ENCODE measurements at regions not wholly inside any gene's neighbourhood (a gene's known extent, or its start where the extent isn't known, plus 50 kb on each side); places are given as distances from the start of the nearest gene placed in this dataset.

DNA sequence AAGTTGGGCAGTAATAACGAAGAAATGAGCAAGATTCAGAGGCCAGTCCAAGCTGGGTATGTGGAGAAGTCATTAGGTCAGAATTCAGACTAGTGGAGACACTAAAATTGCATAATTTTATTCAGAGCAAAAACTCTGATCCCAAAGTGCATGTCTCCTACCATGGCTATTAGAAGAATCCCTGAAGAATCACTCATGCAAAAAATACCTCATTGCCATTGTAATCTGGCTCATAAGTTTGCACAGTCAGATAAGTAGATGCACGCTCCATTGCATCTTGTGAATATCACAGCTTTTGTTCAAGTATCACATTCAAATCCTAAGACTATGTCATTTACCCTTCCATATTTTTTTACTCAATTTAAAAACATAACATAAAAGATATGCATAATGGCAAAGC lies 692.2 kb upstream of the KLHL29 start:
- H3K36me3 Mint-ChIP-seq (ENCODE audit: low read depth): no peaks in the 10 kb centered on the region
- no peak overlapping the region for H3K4me3 Mint-ChIP-seq
- no peak overlapping the region for H3K27ac Mint-ChIP-seq
- DNase-seq: no peak
- H3K27me3 Mint-ChIP-seq: no peaks in the 10 kb centered on the region
- H3K4me1 Mint-ChIP-seq (ENCODE audit: low read depth): no peaks in the 10 kb centered on the region
- peaks cover 2% of the 10 kb centered on the region for H3K9me3 Mint-ChIP-seq

DNA sequence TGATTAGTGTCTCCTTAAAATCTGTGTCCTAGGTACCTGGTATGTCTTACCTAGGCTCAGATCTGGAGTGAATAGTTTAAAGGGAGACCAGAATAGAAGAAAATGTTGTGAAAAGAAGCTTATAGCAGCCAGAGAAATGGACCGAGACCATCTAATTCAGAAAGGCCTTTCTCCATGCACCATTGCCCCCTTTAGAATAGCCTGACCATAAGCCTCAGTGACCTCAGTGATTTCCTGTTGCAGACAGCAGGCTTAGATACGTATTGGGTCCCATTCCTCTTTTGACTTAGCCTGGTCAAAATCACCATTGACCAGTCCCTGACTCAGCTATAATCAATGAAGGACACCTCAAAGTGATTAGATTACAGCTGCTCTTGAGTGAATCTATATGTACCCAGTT lies 690.7 kb upstream of the KLHL29 start:
- DNase-seq: no peak
- Mint-ChIP-seq H3K36me3 (ENCODE audit: low read depth) (no peaks in the 10 kb centered on the region), H3K9me3 (no peaks in the 10 kb centered on the region), H3K4me3 (no peak overlapping the region), H3K4me1 (ENCODE audit: low read depth) (no peaks in the 10 kb centered on the region), H3K27me3 (no peaks in the 10 kb centered on the region), H3K27ac (no peak overlapping the region)

DNA sequence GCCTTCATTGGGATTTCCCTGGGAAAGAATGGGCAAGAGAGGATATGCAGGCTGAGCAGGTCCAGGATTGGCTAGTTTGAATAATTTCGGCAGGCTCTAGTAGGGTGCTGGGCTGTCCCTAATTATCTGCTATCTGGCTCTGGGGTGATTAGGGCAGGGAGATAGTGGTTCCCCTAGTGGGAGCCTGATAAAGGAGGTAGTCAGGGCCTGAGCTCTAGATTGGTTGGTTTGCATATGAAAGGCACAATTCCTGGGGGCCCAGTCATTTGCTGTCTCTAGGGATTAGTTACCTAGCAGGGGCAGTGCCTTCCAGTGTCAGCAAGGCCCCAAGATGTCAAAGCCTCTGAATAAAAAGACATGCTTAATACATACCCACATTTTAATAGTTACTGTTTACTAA lies 690.1 kb upstream of the KLHL29 start:
- Mint-ChIP-seq H3K4me1 (ENCODE audit: low read depth) (no peaks in the 10 kb centered on the region), H3K36me3 (ENCODE audit: low read depth) (no peaks in the 10 kb centered on the region), H3K27ac (no peak overlapping the region), H3K27me3 (no peaks in the 10 kb centered on the region), H3K9me3 (no peaks in the 10 kb centered on the region), H3K4me3 (no peak overlapping the region)
- no peak for DNase-seq

DNA sequence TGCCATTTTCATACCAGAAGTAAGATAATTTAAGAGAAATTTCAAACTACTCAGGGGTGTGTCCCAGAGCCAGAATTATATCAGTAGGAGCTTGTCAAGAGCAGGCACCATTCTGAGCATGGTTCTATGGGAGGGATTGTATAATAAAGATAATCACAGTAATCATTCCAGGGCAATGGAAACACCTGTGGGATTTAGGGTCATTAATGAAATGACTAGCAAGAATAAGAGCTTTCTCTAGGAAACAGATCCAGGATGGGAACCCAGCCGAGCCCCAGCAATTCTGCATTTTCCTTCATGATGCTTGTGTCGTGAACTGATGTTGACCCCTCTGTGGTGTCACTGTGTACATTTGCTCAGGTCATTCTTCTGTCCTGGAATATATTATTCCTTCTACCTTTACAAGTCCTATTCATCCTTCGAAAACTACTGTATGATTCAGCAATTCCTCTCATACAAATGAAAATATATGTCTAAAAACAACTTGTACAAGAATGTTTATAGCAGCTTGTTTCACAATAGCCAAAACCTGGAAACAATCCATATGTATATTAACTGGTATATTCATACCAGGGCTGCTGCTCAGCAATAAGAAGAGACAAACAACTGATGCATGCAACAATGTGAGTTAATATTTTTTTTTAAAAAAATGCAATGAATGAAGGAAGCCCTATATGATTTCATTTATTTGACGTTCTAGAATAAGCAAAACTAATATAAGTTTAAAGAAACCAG lies 687.8 kb upstream of the KLHL29 start:
- no peaks in the 10 kb centered on the region for H3K9me3 Mint-ChIP-seq
- no peak for DNase-seq
- no peak overlapping the region for H3K4me3 Mint-ChIP-seq
- no peaks in the 10 kb centered on the region for H3K27me3 Mint-ChIP-seq
- no peaks in the 10 kb centered on the region for H3K36me3 Mint-ChIP-seq (ENCODE audit: low read depth)
- no peak overlapping the region for H3K27ac Mint-ChIP-seq
- no peaks in the 10 kb centered on the region for H3K4me1 Mint-ChIP-seq (ENCODE audit: low read depth)

DNA sequence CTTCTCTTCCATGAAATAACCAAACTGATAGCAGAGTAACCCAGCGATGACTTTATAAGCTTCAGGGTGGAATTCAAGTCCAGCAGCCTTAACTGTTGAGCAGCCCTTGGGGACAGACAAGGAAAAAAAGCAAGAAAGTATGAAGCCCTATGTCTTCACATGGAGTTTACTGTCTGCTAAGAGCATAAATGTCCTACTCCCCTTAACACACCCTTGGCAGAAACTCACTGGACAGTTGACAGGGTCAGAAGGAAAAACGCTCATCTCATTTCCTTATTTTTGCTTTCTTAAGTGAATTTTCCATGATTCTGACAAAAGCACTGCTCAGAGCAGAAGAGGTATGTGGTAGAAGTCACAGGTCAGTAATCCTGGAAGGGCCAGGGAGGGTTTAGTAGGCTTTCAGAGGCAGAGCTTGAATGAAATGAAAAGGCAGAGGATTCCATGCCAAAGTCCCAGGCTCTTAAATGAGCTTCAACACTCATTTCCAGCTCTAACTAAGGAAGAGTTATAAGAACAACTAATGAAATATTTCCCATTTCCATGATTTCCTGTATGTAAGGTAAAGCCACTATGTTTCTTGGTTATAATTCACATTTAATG lies 683.3 kb upstream of the KLHL29 start:
- Mint-ChIP-seq H3K36me3 (ENCODE audit: low read depth) (no peaks in the 10 kb centered on the region), H3K9me3 (no peaks in the 10 kb centered on the region), H3K4me3 (no peak overlapping the region), H3K4me1 (ENCODE audit: low read depth) (no peaks in the 10 kb centered on the region), H3K27me3 (no peaks in the 10 kb centered on the region), H3K27ac (no peak overlapping the region)
- no peak for DNase-seq

DNA sequence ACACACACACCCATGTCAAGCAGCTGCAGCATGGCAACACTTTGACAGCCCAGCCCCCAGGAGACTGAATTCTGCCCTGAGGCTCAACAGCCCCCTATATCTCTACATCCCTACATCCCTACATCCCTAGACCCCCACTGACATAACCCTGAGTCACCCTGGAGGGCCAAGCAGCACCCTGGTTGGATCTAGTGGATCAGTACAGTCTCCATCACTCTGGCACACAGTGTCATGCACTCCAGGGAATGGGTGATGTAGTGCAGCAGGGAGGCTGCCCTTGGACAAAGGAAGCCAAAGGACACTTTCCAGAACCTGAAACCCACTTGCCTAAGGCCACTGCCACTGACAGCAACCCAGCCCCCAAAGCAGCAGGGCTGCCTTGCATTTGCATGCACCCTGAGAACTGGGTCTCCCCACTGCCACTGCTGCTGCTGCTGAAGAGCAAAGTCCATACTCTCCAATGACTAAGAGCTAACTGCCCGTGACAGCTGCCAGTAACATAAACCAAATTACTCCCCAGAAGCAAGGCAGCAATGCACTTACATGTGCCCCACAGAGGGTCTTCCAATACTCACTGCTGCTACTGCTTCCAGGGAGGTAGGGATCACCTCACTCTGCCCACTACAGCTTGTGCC lies 681.6 kb upstream of the KLHL29 start:
- Mint-ChIP-seq H3K27ac (no peak overlapping the region), H3K9me3 (peaks cover 5% of the 10 kb centered on the region), H3K36me3 (ENCODE audit: low read depth) (no peaks in the 10 kb centered on the region), H3K4me3 (no peak overlapping the region), H3K27me3 (no peaks in the 10 kb centered on the region), H3K4me1 (ENCODE audit: low read depth) (no peaks in the 10 kb centered on the region)
- no peak for DNase-seq

DNA sequence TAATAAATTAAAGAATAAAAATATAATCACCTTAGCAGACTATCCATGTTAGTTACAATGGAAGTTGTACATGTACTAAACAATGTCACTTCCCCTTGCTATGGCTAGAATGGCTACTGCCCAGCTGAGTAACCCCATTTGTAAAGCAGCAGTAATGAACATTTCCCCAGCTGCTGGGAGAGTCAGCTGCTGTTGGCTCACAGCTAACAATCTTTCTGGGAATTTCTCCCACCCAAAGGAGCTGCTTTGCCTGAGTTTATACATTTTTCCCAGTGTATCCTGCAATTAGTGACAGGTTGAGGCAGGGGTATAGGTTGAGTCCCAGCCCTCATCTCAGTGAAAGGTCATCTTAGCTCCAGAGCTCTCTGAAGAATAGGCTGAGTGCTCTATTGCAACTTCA lies 665.6 kb upstream of the KLHL29 start:
- DNase-seq: no peak
- Mint-ChIP-seq H3K4me3 (no peak overlapping the region), H3K27ac (no peak overlapping the region), H3K36me3 (ENCODE audit: low read depth) (no peaks in the 10 kb centered on the region), H3K27me3 (no peaks in the 10 kb centered on the region), H3K9me3 (peaks cover 24% of the 10 kb centered on the region), H3K4me1 (ENCODE audit: low read depth) (no peaks in the 10 kb centered on the region)

DNA sequence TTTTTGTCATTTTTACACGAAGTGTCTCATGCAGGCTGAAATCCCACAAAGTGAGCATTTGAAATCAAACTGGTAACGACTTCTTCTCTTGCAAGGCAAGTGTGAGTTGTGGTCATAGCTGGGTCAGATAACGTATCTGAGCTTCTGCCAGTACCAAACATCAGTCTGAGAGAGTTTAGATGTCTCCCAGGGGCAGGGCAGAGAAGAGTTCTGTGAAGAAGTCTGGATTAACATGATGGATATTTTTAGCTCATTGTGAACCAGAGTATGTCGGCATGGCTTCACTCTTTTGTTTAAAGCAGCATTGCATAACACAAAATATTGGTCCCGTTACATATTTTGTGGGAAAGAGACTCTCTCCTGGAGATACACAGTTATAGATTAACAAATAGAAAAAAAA lies 655.5 kb upstream of the KLHL29 start:
- H3K36me3 Mint-ChIP-seq (ENCODE audit: low read depth): no peaks in the 10 kb centered on the region
- H3K27me3 Mint-ChIP-seq: no peaks in the 10 kb centered on the region
- no peaks in the 10 kb centered on the region for H3K4me1 Mint-ChIP-seq (ENCODE audit: low read depth)
- DNase-seq: no peak
- no peak overlapping the region for H3K4me3 Mint-ChIP-seq
- H3K27ac Mint-ChIP-seq: no peak overlapping the region
- peaks cover 6% of the 10 kb centered on the region for H3K9me3 Mint-ChIP-seq

DNA sequence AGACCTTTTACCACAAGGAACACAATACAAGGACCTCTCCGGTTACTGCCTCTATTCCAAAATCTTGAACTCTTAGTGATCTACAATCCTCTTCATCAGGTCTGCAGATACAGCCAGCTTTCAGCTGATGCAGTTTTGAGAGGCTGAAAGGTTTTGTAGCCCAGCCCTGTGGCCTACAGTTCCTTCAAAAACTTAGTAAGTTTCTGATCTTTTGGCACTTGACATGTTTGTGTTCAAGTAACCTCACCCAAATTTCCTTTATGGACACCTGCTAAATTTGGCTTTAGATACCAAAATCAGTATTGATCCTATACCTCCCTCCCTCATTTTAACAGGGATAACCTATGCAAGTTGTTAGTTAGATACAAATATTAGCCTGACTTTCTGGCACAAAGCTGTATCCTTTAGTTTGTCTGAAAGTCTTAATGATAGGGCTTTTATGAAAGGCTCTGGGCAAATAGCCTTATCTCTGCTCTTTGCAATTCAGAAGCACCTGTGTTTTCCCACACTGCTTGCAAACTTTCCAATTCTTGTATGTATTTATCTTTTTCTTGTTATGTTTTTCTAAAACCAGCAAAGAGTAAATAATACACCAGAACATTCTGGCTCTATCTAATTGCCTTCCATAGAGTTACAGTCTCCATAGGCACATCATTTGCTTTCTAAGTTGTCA lies 650.5 kb upstream of the KLHL29 start:
- no peak overlapping the region for H3K4me3 Mint-ChIP-seq
- peaks cover 3% of the 10 kb centered on the region for H3K9me3 Mint-ChIP-seq
- no peaks in the 10 kb centered on the region for H3K36me3 Mint-ChIP-seq (ENCODE audit: low read depth)
- H3K27ac Mint-ChIP-seq: no peak overlapping the region
- no peak for DNase-seq
- no peaks in the 10 kb centered on the region for H3K27me3 Mint-ChIP-seq
- no peaks in the 10 kb centered on the region for H3K4me1 Mint-ChIP-seq (ENCODE audit: low read depth)

DNA sequence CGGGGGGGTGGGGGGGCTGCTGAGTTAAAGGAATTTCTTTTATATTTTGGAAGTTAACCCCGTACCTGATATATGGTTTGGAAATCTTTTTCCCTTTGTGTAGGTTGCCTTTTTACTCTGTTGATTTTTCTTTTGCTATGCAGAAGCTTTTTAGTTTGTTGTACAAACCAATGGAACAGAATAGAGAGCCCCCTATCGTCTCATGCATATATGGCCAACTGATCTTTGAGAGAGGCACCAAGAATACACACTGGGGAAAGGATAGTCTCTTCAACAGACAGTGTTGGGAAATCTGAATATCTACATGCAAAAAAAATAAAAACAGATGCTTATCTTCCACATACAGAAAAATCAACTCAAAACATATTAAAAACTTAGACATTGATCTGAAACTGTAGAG lies 647.8 kb upstream of the KLHL29 start:
- Mint-ChIP-seq H3K9me3 (peaks cover 3% of the 10 kb centered on the region), H3K4me1 (ENCODE audit: low read depth) (no peaks in the 10 kb centered on the region), H3K4me3 (no peak overlapping the region), H3K27me3 (no peaks in the 10 kb centered on the region), H3K27ac (no peak overlapping the region), H3K36me3 (ENCODE audit: low read depth) (no peaks in the 10 kb centered on the region)
- no peak for DNase-seq

DNA sequence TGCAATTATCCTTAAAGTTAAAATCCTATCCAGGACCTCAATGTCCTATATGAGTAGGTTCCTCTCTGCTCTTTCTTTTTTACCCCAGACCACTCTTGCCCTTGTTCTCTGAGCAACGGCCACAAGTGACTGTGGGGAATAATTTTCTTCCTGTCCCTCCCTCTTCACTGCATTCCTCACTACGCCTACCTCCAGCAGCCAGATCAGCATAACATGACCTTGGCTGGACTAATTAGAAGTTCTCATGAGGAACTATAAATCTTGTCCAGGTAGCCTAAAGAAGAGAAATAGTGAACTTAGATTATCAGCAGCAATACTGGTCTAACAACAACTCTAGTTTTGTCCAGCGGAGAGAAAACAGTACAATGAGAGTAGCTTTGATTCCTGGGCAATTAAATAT lies 643.8 kb upstream of the KLHL29 start:
- Mint-ChIP-seq H3K27me3 (no peaks in the 10 kb centered on the region), H3K4me3 (no peak overlapping the region), H3K4me1 (ENCODE audit: low read depth) (no peaks in the 10 kb centered on the region), H3K27ac (no peak overlapping the region), H3K36me3 (ENCODE audit: low read depth) (no peaks in the 10 kb centered on the region), H3K9me3 (peaks cover 4% of the 10 kb centered on the region)
- DNase-seq: no peak

DNA sequence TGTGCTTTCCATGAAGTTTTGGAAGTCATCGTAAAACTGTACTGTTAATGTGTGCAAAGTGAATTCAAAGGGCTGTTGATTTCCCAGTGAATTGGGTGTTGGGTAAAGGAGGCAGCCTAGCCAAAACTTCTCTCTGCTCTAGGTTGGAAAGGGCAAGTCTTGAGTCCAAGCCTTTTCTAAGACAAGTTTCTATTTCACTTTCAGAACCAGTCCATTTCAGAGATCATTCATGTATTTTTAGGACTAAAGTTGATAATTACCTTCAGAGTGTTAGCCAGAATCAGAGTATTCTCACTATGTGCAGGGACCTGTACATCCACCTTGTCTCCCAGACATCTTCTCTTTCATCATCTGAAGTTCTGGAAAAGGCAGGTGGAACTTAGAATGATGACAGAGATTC lies 636.1 kb upstream of the KLHL29 start:
- Mint-ChIP-seq H3K4me1 (ENCODE audit: low read depth) (no peaks in the 10 kb centered on the region), H3K27ac (no peak overlapping the region), H3K9me3 (peaks cover 8% of the 10 kb centered on the region), H3K27me3 (no peaks in the 10 kb centered on the region), H3K4me3 (no peak overlapping the region), H3K36me3 (ENCODE audit: low read depth) (no peaks in the 10 kb centered on the region)
- no peak for DNase-seq

DNA sequence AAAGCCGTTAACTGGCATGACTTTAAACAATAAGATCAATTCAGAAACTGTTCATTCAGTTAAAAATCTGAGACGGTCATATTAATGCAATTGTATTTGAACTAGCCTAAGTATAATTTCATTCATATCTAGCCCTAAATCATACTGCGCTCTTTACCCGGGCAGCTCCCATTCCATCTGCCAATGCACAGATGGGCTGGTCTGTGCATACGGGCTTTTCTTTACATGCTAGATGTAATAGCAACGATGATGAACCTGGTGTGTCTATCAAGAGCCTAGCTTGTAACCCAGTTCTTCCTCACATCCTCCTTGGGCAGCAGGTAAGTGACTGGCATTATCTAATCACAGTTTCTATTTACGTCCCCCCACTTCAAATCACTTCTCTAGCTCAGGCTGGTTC lies 631.5 kb upstream of the KLHL29 start:
- Mint-ChIP-seq H3K4me1 (ENCODE audit: low read depth) (no peaks in the 10 kb centered on the region), H3K36me3 (ENCODE audit: low read depth) (no peaks in the 10 kb centered on the region), H3K9me3 (peaks cover 14% of the 10 kb centered on the region), H3K4me3 (no peak overlapping the region), H3K27me3 (no peaks in the 10 kb centered on the region), H3K27ac (no peak overlapping the region)
- DNase-seq: no peak

DNA sequence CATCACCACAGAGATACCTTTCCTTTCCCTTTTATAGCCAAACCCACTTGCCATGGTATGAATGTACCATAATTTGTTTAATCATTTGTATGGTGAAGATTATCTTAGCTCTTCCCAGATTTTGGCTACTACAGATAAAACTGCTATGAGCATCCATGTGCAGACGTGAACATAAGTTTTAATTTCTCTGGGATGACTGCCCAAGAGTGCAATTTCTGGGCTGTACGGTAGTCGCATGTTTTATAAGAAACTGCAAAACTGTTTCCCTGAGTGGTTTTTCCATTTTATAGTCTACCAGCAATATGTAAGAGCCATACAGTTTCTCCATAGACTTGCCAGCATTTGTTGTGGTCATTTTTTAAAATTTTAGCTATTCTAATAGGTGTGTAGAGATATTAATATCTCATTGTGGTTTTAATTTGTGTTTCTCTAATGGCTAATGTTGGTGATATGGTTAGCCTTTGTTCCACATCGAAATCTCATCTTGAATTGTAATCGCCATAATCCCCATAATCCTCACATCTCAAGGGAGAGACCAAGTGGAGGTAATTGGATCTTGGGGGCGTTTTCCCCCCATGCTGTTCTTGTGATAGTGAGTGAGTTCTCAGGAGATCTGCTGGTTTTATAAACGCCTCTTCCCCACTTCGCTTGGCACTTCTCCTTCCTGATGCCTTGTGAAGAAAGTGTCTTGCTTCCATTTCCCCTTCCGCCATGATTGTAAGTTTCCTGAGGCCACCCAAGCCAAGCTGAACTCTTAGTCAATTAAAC lies 628.5 kb upstream of the KLHL29 start:
- DNase-seq: no peak
- H3K4me1 Mint-ChIP-seq (ENCODE audit: low read depth): no peaks in the 10 kb centered on the region
- no peak overlapping the region for H3K27ac Mint-ChIP-seq
- H3K4me3 Mint-ChIP-seq: no peak overlapping the region
- no peaks in the 10 kb centered on the region for H3K36me3 Mint-ChIP-seq (ENCODE audit: low read depth)
- peaks cover 15% of the 10 kb centered on the region for H3K9me3 Mint-ChIP-seq
- H3K27me3 Mint-ChIP-seq: no peaks in the 10 kb centered on the region

All from activated T-cell treated with anti-CD3 and anti-CD28 coated beads, Interleukin-2, amount 50 U/mL, for 24 hours (primary cell).